GM21390 (cell line): ENCODE measurements at regions not wholly inside any gene's neighbourhood (a gene's known extent, or its start where the extent isn't known, plus 50 kb on each side); places are given as distances from the start of the nearest gene placed in this dataset.
"Not testable (repeated sequence)": the region's sequence is repeated elsewhere in the genome, so short reads cannot be mapped to it uniquely, and the experiment has no call there.

Source experiments
- ATAC-seq: cut with Tn5 transposase; IDR thresholded peaks from one replicate; pipeline ENCODE4 v1.9.1; 2021; ENCODE audit not compliant: unreplicated experiment

DNA sequence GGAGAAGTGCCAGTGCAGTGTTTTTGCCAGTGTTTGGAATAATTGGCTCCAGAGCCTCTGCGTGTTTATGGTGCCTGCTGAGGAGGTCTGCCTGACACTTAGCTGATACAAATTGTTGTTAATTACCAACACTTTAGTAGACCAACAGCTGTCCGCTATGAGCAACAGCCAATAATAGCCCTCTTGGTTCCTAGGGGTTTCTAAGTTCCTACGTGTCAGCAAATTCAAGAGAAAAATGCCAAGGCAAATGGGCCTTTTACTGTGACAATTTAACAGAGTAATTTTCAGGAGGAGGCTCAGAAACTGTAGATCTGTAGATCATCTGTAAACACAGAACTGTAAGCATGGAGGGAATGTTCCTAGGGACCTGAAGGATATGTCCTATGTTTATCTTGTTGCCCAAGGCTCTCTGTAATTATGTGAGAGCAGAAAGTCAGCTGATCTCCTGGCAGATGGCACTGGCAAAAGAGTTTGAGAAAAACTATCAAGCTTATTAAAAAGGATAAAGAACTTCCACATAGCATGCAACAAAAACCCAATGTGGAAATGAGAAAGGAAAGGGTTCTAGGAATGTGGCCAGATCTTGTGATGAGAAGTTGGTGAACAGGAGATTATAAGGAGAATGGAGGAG, 157.7 kb downstream of the GJA1 start:
- no peak for ATAC-seq

DNA sequence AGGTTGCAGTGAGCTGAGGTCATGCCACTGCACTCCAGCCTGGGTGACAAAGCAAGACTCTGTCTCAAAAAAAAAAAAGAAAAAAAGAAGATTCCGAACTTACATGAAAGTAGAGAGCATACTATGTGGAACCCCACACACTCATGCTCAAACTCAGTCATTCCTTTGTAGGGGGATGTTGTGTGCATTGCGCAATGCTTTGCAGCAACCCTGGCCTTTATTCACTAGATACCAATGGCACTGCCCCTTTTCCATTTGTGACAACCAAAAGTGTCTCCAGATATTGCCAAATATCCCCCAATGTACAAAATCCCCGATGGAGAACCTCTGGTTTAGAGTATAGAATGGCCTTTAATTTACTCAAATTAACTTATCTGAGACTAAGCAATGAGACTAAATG, 158.6 kb downstream of the GJA1 start:
- ATAC-seq, result no peak

DNA sequence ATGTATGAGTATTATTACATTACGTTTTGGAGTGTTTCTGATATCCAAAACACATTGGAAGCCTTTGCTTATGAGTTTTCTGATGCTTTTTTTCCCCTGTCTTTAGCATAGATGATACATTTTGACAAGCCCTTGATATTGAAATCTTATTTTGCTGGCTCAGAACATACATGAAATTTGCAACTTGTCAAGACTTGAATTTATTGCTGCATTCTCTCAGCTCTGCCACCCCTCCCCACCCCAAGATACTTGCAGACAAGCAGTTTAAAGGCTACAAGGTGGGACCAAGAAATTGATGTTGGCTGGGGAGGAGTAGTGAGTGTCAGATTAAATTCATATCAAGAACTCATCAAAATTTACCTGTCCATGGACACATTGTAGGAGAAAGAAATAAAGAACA, 160.2 kb downstream of the GJA1 start:
- no peak for ATAC-seq

- no peak for ATAC-seq
These were observed 161.0 kb downstream of the GJA1 start for GRCh38 chr6:121596441-121596840.

- no peak for ATAC-seq
These were observed 162.2 kb downstream of the GJA1 start for GRCh38 chr6:121597654-121598053.

GRCh38 chr6:121599331-121599730, 163.9 kb downstream of the GJA1 start:
- not testable (repeated sequence) for ATAC-seq

DNA sequence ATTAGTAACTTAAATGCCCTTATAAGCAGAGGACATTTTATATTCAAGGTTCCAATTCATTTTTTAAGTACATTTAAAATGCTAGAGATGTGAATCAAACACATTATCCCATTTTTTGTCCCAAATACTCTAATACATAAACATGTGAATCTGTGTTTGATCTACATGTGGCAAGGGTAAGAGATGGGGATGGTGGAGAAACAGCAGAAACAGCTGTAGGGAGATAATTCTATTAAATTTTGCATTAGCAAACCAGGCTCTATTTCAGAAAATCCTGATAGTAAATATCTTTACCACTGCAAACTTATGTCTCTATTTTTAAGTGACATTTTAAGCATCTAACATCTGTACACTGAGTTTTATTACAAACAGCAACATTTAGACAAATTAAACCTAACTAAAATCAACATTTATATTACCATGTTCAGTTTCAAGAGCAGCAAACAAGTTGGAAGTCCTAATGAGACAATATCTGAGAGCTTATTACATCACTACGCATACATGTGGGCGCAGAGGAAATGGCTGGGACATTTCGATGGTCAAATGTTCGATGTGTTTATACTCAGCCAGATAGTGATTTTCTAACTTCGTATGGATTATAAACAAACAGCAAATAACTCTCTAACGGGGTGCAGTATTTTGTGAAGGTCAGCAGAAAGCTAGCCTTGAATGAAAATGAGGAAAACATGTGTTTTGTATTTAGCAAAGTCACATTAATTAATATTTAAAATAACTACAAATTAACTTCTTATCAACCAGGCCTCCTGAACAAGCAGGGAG, 165.1 kb downstream of the GJA1 start:
- ATAC-seq, result no peak

GRCh38 chr6:121603486-121603885, 168.0 kb downstream of the GJA1 start:
- ATAC-seq, result no peak

DNA sequence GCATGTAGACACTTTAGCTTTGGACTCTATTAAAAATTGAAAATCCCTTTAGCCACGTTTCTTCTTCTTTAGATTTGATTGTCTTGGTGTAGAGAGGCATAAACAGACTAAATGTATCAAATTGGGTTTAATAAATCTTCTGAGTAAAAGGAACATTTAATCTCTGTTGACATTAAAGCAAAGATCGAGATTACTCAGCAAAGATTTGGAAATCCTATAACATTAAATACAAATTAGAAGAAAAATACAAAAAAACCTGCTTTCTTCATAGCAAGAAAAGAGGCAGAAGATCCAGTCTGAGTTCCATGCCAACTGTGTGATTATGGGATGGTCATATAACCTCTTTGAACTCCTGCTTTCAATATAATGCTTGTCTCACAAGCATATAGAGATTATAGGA, 172.3 kb downstream of the GJA1 start:
- no peak for ATAC-seq

DNA sequence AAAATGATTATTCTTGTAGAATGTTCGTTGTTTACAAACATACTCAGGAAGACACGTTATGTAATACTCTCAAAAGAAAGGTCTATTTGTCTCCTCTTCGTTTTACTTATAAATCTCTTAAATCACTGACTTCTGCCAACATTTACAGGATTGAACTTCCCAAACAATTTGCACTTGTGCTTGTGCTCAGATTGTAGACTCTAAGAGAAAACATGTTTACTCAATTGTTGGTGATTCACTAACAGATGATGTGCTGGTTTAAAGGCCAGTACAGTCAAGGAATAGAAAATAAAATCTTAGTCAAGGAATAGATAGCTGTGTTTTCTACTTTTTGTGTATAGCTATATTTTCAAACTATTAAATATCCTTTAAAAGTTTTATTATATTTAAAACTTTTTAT, 172.8 kb downstream of the GJA1 start:
- no peak for ATAC-seq

DNA sequence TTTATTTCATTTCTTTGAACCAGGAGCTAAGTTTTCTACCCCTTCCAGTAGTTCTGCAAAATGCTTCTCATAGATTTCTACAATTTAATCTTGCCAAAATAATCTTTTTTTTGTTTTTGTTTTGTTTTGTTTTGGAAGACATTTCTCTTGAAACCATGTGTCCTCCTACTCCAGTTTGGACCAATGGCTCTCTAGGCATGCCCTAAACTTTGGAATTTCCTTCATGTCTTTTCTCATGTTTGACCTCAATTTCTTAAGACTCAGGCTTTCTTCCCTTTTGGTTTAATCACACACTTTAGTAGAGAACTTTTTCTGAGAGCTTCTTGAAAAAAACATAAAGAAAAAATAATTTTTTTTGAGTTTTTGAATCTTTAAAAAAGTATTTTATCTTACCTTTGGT, 173.8 kb downstream of the GJA1 start:
- ATAC-seq, result no peak

GRCh38 chr6:121612927-121613326, 177.5 kb downstream of the GJA1 start:
- ATAC-seq, result no peak

DNA sequence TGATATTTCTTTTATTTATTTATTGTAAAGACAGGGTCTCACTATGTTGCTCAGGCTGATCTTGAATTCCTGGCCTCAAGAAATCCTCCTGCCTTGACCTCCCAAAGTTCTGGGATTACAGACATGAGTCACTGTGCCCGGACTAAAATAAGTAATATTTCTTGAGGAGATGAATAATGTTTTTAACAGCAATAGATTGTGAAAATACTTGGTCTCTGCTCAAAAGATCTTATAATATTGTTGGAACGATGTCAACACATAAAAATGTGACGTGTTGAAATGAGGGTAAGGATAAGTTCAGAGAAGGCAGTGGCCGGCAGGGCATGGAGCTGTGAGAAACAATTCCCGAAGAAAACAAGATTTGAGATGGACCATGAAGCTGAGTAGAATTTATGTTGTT, 178.7 kb downstream of the GJA1 start:
- no peak for ATAC-seq

DNA sequence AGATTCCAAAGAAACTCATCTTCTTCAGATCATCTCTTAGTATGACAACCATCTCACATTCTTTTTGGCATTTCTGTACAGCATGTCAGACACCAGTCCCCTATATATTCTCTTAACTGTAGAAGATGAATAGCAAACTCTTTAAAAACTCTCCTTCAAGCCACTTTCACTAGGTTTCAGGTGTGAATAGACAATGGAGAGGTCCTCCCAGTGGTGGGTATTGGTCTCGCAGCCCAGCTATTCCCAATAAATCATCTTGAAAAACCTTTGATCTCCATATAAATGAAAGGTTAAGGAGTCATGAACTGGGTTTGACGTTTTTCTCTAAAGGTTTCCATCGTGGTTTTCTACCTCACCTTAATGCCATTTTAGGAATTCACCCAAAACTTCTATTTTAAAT, 180.0 kb downstream of the GJA1 start:
- no peak for ATAC-seq

- ATAC-seq, result no peak
These were observed 181.0 kb downstream of the GJA1 start for GRCh38 chr6:121616406-121616805.

- ATAC-seq, result no peak
These were observed 181.9 kb downstream of the GJA1 start for GRCh38 chr6:121617388-121617787.

DNA sequence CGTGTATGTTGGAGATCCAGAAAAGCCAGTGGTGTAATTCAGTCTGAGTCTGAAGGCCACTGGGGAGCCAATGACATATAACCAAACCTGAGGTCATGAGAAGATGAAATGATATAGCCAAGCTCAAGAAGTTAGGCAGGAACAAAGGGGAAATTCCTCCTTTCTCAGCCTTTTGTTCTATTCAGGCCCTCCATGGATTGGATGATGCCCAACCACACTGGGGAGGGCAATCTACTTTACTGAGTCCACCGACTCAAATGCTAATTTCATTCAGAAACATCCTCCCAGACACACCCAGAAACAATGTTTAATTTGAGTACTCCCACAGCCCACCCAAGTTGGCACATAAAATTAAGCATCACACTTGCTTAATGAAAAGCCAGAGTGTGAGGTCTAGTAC, 183.6 kb downstream of the GJA1 start:
- no peak for ATAC-seq

GRCh38 chr6:121619987-121620740, 184.7 kb downstream of the GJA1 start:
- no peak for ATAC-seq

DNA sequence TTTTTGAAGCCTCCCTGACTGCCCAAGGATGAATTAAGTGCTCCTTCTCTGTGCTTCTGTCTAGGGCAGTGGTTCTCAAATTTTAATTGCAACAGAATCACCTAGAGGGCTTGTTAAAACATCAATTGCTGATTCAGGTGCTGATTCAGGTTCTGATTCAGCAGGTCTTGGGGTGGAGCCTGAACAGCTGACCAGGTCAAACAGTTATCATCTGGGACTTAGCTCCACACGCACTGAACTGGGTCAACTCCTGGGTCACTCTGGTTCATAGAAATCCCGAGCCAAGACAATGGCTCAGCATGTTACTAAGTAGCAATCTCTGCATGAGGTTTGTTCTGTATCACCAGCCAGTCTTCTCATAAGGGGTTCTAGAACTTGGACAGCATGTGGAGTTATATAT, 192.3 kb downstream of the GJA1 start:
- no peak for ATAC-seq

DNA sequence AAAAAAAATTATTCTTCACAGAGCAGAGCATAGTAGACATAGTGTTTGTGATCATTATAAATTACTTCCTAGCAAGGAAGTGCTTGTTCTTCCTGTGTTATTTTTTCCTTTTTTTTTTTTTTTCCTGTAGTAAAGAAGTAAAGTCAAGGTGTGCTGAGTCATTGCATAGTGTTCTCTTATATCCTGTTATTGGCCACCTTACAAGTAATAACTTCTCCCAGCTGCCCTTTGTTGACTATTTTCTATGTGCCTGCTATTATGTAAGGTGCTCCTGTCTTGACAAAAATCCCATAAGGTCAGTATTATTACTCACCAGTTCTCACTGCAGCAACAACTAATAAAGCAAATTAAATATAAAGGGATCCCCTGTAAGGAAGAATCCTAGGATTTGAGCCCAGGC, 195.3 kb downstream of the GJA1 start:
- no peak for ATAC-seq

DNA sequence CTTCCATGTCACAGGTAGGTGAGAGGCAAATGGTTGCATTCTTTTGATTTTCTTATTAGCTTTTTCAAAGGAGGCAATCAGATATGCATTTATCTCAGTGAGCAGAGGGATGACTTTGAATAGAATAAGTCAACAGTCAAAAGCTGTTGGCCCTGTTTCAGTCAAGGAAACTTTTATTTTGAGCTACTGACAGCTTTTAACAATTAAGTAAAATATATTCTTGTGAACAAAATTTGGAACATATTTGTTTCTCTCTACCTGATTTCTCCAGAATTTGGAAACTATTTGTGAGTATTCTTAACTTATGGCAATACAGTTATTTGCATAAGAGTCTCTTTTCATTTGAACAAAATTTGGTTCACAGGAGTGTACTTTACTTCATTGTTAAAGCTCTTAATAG, 196.3 kb downstream of the GJA1 start:
- not testable (repeated sequence) for ATAC-seq

- ATAC-seq, result no peak
These were observed 197.9 kb downstream of the GJA1 start for GRCh38 chr6:121633309-121633708.
